ENCODE measurements at regions not wholly inside any gene's neighbourhood (a gene's known extent, or its start where the extent isn't known, plus 50 kb on each side); places are given as distances from the start of the nearest gene placed in this dataset.
A peak's percentile ranks its signal among the peaks of the same experiment; 100 is the strongest.

- Histone ChIP-seq H3K4me3 (no peak overlapping the region), H3K27ac (no peak overlapping the region), H3K27me3 (replicated peaks in 1 of 7) (peaks cover 0 to 4% (median 0%) of the 10 kb centered on the region in 7 donors), H3K9me3 (peaks cover 0 to 3% (median 0%) of the 10 kb centered on the region in 8 donors), H3K36me3 (no peaks in the 10 kb centered on the region), H3K4me1 (no peaks in the 10 kb centered on the region)
- intact Hi-C loops (cut with DNase I; ENCODE audit: low total_unique reads) = no loop called here
- no peak for DNase-seq
- TF ChIP-seq CTCF (IDR thresholded peaks at IDR 0.05 in 8 of 11, conservative IDR thresholded peaks at IDR 0.05 in 3 of 11) (no peak), POLR2AphosphoS5 (IDR thresholded peaks at IDR 0.05) (no peak), POLR2A (IDR thresholded peaks at IDR 0.05) (no peak)
Measured at GRCh38 chr4:77399831-77400230, 205.8 kb upstream of the CXCL13 start.

GRCh38 chr4:77413766-77414165 is 191.9 kb upstream of the CXCL13 start:
- H3K4me3 ChIP-seq = no peak overlapping the region
- no peak for DNase-seq
- TF ChIP-seq CTCF (IDR thresholded peaks at IDR 0.05 in 8 of 11, conservative IDR thresholded peaks at IDR 0.05 in 3 of 11) = no peak
- no peak for TF ChIP-seq POLR2A (IDR thresholded peaks at IDR 0.05)
- TF ChIP-seq POLR2AphosphoS5 (IDR thresholded peaks at IDR 0.05) = no peak
- WGBS, 5 donors = 43 to 69% (median 57%) methylated on average over 3 of the region's 3 CpGs
- H3K9me3 ChIP-seq = no peaks in the 10 kb centered on the region
- intact Hi-C loops (cut with DNase I; ENCODE audit: low total_unique reads) = no loop called here
- no peaks in the 10 kb centered on the region for H3K4me1 ChIP-seq
- H3K27ac ChIP-seq = peak overlapping the region in 1 of 8 donors; percentile 13
- H3K36me3 ChIP-seq = no peaks in the 10 kb centered on the region
- no peaks in the 10 kb centered on the region for H3K27me3 ChIP-seq (replicated peaks in 1 of 7)

DNA sequence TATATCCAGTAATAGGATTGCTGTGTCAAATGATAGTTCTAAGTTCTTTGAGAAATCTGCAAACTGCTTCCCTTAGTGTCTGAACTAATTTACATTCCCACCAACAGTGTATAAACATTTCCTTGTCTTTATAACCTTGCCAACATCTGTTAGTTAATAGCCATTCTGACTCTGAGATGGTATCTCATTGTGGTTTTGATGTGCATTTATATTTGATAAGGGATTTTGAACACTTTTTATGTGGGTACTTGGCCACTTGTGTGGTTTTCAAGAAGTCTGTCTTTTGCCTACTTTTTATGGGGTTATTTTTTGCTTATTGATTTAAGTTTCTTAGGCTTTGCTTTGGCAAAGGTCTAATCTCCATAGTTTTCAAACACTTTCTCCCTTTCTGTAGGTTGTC is 189.9 kb upstream of the CXCL13 start:
- no peaks in the 10 kb centered on the region for H3K27me3 ChIP-seq (replicated peaks in 1 of 7)
- no peak overlapping the region for H3K27ac ChIP-seq
- no peaks in the 10 kb centered on the region for H3K4me1 ChIP-seq
- no peaks in the 10 kb centered on the region for H3K9me3 ChIP-seq
- H3K4me3 ChIP-seq = no peak overlapping the region
- H3K36me3 ChIP-seq = no peaks in the 10 kb centered on the region
- no peak for DNase-seq
- TF ChIP-seq POLR2AphosphoS5 (IDR thresholded peaks at IDR 0.05) (no peak), CTCF (IDR thresholded peaks at IDR 0.05 in 8 of 11, conservative IDR thresholded peaks at IDR 0.05 in 3 of 11) (no peak), POLR2A (IDR thresholded peaks at IDR 0.05) (no peak)
- intact Hi-C loops (cut with DNase I; ENCODE audit: low total_unique reads) = no loop called here

- H3K9me3 ChIP-seq = no peaks in the 10 kb centered on the region
- H3K27me3 ChIP-seq (replicated peaks in 1 of 7) = no peaks in the 10 kb centered on the region
- no peak overlapping the region for H3K4me3 ChIP-seq
- no peak for DNase-seq
- no peak for TF ChIP-seq POLR2AphosphoS5 (IDR thresholded peaks at IDR 0.05)
- peak in 3 of 11 experiments; percentile 8 to 35 (median 18) for TF ChIP-seq CTCF (IDR thresholded peaks at IDR 0.05 in 8 of 11, conservative IDR thresholded peaks at IDR 0.05 in 3 of 11)
- no peak overlapping the region for H3K27ac ChIP-seq
- WGBS, 5 donors = 12 to 35% (median 18%) methylated on average over 1 of the region's 1 CpG
- H3K36me3 ChIP-seq = no peaks in the 10 kb centered on the region
- intact Hi-C loops (cut with DNase I; ENCODE audit: low total_unique reads) = no loop called here
- H3K4me1 ChIP-seq = no peaks in the 10 kb centered on the region
Measured at GRCh38 chr4:77418333-77418732, 187.3 kb upstream of the CXCL13 start.

Data from spleen (tissue), 11 donors.